ENCODE measurements at regions not wholly inside any gene's neighbourhood (a gene's known extent, or its start where the extent isn't known, plus 50 kb on each side); places are given as distances from the start of the nearest gene placed in this dataset.

DNA sequence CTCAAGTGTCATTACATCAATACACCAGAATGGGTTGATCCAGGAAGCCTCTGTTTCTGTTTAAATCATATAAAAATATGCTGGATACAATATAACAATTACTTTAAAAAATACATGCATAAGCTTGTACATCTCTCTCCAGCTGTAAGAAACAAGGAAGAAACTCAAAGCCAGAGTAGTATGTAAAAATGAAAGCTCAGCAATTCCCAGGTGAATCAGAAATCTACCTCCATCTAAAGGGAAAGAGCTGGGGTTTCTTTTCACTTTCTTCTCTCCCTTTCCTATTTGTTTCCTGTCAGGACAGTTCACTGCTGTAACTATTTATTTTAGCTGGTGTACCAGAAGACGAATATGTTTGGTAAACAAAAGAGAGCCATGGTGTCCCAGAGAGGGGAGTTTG lies 301.0 kb upstream of the C1orf87 start:
- FAIRE-seq, result no peak
- no peaks in the 10 kb centered on the region for H3K27me3 ChIP-seq (ENCODE audit: control insufficient read depth, insufficient read depth, low read length)

DNA sequence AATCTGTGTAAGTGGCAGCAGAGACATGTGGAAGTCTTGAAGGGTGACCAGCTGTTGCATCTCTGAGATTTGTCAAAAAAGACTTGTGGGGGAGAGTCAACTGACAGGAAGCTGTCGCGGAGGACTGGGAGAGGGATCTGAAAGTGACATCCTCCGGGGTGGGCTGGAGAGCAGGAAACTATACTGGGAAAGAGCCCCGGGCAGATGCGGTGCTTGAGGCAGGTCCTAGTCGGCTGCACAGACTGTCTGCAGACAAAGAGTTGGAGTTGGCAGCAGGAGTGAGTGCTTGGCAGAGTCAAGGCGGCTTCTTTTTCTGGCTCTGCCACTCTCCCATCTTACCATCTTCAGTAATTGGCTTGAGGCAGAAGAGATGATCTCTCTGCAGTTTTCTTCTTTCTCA lies 294.0 kb upstream of the C1orf87 start:
- DNase-seq (ENCODE audit: low read depth), result no peak
- no peak overlapping the region for H3K4me3 ChIP-seq (ENCODE audit: low read depth, low read length)
- H3K36me3 ChIP-seq (ENCODE audit: control insufficient read depth, insufficient read depth, low read length), result no peaks in the 10 kb centered on the region
- FAIRE-seq, result no peak
- no peak for TF ChIP-seq CTCF (IDR thresholded peaks at IDR 0.05; ENCODE audit: insufficient read depth, low read length, severe bottlenecking)
- H3K27me3 ChIP-seq (ENCODE audit: control insufficient read depth, insufficient read depth, low read length), result no peaks in the 10 kb centered on the region

More for the DNA sequence above, 301.0 kb upstream of the C1orf87 start:
- TF ChIP-seq CTCF (IDR thresholded peaks at IDR 0.05; ENCODE audit: insufficient read depth, low read length, severe bottlenecking), result no peak
- Histone ChIP-seq H3K36me3 (ENCODE audit: control insufficient read depth, insufficient read depth, low read length) (no peaks in the 10 kb centered on the region), H3K4me3 (ENCODE audit: low read depth, low read length) (no peak overlapping the region)
- no peak for DNase-seq (ENCODE audit: low read depth)

DNA sequence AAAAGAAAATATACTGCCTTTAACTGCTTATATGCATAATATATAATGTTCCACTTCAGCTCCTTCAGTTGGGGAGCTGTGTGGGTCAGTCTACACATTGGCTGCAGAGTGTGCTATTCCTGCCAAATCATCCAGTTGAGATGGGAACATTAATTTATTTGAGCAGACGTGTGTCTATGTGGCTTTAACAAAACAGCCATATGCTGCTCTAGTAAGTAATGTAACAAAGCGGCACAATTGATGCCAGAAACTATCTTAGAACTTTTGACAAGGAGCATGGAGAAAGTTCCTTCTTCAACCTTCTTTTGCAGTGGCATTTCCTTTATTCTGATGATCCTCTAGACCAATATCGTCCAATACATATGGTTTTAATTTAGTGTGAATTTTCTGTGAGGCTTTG lies 285.9 kb upstream of the C1orf87 start:
- FAIRE-seq (no peak), DNase-seq (ENCODE audit: low read depth) (no peak)
- Histone ChIP-seq H3K4me3 (ENCODE audit: low read depth, low read length) (no peak overlapping the region), H3K27me3 (ENCODE audit: control insufficient read depth, insufficient read depth, low read length) (no peaks in the 10 kb centered on the region), H3K36me3 (ENCODE audit: control insufficient read depth, insufficient read depth, low read length) (no peaks in the 10 kb centered on the region)
- TF ChIP-seq CTCF (IDR thresholded peaks at IDR 0.05; ENCODE audit: insufficient read depth, low read length, severe bottlenecking), result no peak

DNA sequence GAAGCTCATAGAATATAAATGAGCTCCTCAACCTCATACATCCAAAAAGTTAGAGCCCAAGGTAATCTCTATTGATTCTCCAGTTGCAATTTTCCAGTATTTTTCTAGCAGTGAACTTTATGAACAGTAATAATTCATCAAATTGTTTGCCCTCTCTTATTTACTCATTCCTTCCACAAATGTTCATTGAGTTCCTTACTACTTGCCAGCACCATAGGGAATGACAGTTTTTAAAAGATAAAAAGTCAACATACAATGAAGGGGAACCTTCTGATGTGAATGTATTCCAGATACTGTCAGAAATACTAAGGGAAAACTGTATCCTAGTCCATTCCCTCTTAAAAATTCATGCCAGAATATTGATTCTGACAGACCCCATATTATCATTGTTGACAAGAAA lies 277.0 kb upstream of the C1orf87 start:
- H3K27me3 ChIP-seq (ENCODE audit: control insufficient read depth, insufficient read depth, low read length), result no peaks in the 10 kb centered on the region
- no peaks in the 10 kb centered on the region for H3K36me3 ChIP-seq (ENCODE audit: control insufficient read depth, insufficient read depth, low read length)
- TF ChIP-seq CTCF (IDR thresholded peaks at IDR 0.05; ENCODE audit: insufficient read depth, low read length, severe bottlenecking), result no peak
- H3K4me3 ChIP-seq (ENCODE audit: low read depth, low read length), result no peak overlapping the region
- FAIRE-seq, result no peak
- DNase-seq (ENCODE audit: low read depth), result no peak

- FAIRE-seq, result no peak
Measured at GRCh38 chr1:60348884-60349283, 275.3 kb upstream of the C1orf87 start.

More at GRCh38 chr1:60348884-60349283, 275.3 kb upstream of the C1orf87 start:
- TF ChIP-seq CTCF (IDR thresholded peaks at IDR 0.05; ENCODE audit: insufficient read depth, low read length, severe bottlenecking), result no peak
- H3K27me3 ChIP-seq (ENCODE audit: control insufficient read depth, insufficient read depth, low read length), result no peaks in the 10 kb centered on the region
- H3K4me3 ChIP-seq (ENCODE audit: low read depth, low read length), result no peak overlapping the region
- no peak for DNase-seq (ENCODE audit: low read depth)
- no peaks in the 10 kb centered on the region for H3K36me3 ChIP-seq (ENCODE audit: control insufficient read depth, insufficient read depth, low read length)

All from bronchial epithelial cell (primary cell).